Gastroesophageal sphincter (tissue), 2 donors: ENCODE measurements at regions not wholly inside any gene's neighbourhood (a gene's known extent, or its start where the extent isn't known, plus 50 kb on each side); places are given as distances from the start of the nearest gene placed in this dataset.

ENCODE experiments used
- EP300 ChIP-seq: sonication (generic); formaldehyde crosslinking; IDR thresholded peaks from one replicate; pipeline ENCODE4 v1.6.1; 2017; ENCODE audit warnings: antibody characterized with exemption, mild to moderate bottlenecking
- POLR2A ChIP-seq, 2 donors: fragments of 450-650 bp; IDR thresholded peaks; one replicate each; pipeline ENCODE4 v1.6.1; 2017; ENCODE audit warnings: antibody characterized with exemption in 2 of 2, mild to moderate bottlenecking in 2 of 2, moderate library complexity in 1 of 2

DNA sequence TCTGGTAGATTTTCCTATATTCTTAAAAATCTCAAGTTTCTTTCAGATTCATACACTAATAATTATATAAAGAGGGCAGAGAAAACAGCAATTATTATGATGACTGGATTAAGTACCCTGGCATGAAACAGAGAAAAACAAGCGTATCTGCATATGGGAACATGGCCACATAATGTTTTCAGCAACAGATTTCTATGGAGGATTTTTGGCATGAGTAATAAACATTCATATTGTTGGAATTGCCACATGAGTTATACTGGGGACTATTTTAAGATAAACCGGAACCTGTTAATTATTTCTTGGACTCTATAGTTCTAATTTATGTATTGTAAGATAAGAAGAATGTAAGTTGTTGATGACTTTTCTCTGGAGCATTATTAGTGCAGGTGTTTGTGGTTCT lies 112.7 kb downstream of the OXSM start:
- TF ChIP-seq POLR2A (IDR thresholded peaks at IDR 0.05) (no peak), EP300 (no peak)
